HG02970 (cell line): ENCODE measurements at regions not wholly inside any gene's neighbourhood (a gene's known extent, or its start where the extent isn't known, plus 50 kb on each side); places are given as distances from the start of the nearest gene placed in this dataset.
"Not testable (repeated sequence)": the region's sequence is repeated elsewhere in the genome, so short reads cannot be mapped to it uniquely, and the experiment has no call there.

Experiments
- ATAC-seq: cut with Tn5 transposase; IDR thresholded peaks from one replicate; pipeline ENCODE4 v1.9.1; 2021; ENCODE audit warnings: mild to moderate bottlenecking, moderate library complexity, moderate number of reproducible peaks; ENCODE audit not compliant: unreplicated experiment, low FRiP score

DNA sequence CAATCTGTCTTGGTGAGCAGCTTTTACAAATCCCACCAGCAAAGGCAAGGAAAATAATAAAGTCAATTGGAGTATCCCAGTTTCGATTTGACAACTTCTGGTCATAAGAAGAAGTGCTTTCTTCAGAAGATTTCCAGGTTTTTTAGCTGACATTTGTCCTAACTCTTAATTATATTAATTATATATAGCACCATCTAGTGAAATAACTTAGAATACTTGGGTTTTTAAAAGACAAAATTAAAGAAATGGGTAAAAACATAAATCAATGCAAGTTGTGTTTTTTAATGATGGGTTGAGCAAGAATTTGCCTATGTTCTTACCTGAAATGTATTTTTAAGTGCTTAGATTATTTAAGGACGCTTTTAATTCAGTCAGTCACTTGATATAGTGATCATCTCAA lies 421.8 kb downstream of the ACTL7B start:
- ATAC-seq, result no peak

DNA sequence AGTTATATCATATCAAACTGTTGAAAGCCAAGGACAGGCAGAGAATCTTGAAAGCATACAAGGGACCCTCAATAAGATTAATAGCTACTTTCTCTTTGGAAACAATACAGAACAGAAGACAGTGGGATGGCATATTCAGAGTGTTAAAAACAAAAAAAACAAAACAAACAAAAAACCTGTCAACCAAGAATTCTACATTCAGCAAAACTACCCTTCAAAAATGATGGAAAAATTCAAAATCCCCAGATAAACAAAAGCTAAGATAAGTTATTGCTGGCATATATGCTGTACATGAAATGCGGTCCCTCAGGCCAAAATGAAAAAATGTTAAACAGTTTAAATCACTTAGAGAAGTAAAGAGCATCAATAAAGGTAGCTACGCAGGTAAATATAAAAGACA lies 425.1 kb downstream of the ACTL7B start:
- no peak for ATAC-seq

- ATAC-seq, result no peak
These were observed 428.0 kb downstream of the ACTL7B start for GRCh38 chr9:108427751-108428150.

DNA sequence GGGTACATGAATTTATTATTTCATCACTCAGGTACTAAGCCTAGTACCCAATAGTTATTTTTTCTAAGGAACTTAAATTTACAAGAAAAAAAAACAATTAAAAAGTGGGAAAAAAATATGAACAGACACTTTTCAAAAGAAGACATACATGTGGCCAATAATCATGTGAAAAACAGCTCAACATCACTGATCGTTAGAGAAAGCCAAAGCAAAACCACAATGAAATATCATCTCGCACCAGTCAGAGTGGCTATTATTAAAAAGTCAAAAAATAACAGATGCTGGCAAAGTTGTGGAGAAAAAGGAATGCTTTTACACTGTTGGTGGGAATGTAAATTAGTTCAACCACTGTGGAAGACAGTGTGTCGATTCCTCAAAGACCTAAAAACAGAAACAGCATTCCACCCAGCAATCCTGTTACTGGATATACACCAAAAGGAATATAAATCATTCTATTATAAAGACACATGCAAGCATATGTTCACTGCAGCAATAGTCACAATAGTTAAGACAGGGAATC lies 429.3 kb downstream of the ACTL7B start:
- ATAC-seq, result not testable (repeated sequence)

- no peak for ATAC-seq
These were observed 432.4 kb downstream of the ACTL7B start for GRCh38 chr9:108423433-108423832.

- ATAC-seq, result no peak
These were observed 436.4 kb downstream of the ACTL7B start for GRCh38 chr9:108419379-108419778.

DNA sequence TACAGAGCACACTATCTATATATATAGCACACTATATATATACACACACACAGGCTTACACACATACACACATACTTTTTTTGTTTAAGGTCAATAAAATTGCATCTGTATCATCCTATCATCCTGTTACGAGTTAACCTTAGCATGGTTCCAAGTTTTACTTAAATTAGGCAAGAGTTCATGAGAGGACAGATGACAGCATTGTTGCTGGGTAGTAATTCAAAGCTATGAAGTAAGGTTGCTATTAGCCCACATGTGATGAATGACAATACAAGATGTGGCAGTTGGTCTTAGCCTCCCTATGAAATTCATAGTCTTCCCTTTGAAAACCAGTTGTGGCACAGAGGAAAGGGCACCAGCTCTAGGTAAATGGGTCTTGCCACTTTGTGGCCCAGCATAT lies 438.1 kb downstream of the ACTL7B start:
- ATAC-seq, result no peak

- ATAC-seq, result no peak
These were observed 438.5 kb downstream of the ACTL7B start for GRCh38 chr9:108417312-108417711.

GRCh38 chr9:108416324-108416723 lies 439.5 kb downstream of the ACTL7B start:
- no peak for ATAC-seq

DNA sequence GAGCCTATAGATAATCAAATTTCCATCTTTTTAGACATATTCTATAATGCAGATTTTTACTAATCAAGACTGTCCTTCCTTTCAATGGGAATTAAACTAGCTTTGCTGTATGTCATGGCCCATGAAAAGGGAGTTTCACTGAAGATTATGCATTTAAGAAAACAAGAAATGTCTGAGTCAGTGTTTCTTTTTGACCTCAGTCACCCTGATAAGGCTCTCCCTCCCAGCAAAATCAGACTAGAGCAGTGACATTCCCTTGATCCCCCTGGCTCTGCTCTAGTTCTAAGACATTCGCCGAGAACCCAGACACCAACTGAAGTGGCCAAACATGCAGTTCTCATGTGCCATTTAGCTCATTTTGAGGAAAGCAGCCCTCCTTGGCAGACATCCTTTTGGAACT lies 442.0 kb downstream of the ACTL7B start:
- no peak for ATAC-seq

GRCh38 chr9:108412755-108413154 lies 443.0 kb downstream of the ACTL7B start:
- no peak for ATAC-seq

GRCh38 chr9:108411632-108412031 lies 444.2 kb downstream of the ACTL7B start:
- ATAC-seq, result no peak

- no peak for ATAC-seq
These were observed 445.6 kb downstream of the ACTL7B start for GRCh38 chr9:108410161-108410560.

DNA sequence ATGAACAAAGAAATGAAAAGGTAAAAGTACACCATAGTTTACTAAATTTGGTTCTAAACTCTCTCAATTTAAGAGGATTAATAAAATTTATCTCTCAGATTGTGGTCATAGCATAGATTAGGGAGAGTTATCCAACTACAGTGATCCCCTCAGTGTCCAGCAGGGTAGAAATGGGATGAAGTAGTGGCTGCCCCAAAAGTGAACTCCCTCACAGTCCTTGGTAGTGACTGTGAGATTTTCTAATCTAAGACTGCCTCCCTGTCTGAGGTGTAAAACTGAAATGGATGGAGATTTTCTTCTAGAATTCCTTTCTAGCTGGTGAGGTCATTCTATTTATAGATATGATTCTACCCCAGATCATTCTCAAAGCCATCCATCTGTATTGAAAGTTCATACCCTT lies 455.5 kb downstream of the ACTL7B start:
- no peak for ATAC-seq

DNA sequence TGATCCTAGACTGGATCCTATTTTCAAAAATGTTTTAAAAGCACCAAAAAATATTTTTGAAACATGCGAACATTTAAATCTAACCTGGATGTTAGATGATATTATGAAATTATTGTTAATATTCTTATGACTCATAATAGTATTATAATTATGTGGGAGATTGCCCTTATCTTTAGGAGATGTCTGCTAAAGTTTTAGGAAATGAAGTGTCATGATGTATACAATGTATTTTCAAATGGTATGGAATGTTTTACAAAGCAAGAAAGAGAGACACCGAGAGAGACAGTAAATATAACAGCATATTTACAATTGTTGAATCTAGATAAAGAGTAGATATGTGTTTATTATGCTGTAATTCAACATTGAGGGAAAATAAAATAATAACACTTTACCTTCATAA lies 455.9 kb downstream of the ACTL7B start:
- ATAC-seq, result no peak

DNA sequence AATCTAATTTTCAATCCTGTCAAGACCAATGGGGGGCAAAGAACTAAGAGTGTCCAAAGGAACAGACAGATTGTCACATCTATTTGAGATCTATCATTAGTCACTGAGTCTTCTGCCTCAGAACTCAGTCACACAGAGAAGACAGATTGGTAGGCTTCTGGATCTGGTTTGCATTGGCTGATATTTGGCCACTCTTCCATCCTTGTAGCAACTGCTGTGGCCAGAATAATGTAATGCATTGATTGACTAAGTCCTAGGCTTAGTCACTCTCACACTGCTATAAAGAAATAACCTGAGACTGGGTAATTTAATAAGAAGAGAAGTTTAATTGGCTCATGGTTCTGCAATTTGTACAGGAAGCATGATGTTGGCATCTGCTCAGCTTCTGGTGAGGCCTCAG lies 458.5 kb downstream of the ACTL7B start:
- ATAC-seq, result no peak

GRCh38 chr9:108396611-108397010 lies 459.2 kb downstream of the ACTL7B start:
- no peak for ATAC-seq

DNA sequence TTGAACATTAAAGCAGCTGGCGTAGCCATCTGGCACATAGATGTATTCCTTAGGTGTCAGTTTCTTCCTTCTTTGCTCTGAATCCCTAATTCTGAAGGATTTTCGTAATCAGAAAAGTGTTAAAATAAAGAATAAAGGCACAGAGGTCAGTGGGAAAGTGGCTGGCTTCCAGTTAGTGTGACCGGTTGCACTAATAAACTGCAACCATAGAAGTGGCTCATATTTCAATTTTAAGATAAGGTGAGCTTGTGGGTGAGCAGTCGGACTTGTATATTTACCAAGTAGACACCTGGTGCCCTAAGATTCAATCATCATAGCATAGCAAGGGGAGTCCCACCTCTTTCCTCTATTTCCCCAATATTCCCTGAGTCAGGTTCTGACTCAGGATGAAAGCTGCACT lies 459.6 kb downstream of the ACTL7B start:
- ATAC-seq, result no peak

DNA sequence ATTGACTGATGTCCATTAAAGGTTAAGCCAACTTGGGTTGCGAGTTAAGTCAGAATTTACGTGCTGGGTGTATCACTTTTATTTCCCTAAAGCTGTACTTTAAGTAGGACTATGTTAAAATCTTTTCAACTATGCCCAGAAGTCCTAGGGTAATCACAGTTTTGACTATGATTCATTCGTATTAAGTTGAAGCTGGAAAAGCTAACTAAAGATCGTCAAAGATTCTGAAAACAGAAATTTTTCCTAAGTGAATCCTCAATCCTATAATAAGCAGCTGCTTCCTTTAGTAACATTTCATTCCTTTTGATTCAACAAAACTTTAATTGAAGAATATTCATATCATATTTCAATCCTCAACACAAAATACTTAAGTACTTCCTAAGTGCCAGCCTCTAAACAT lies 460.4 kb downstream of the ACTL7B start:
- ATAC-seq, result no peak

GRCh38 chr9:108394726-108395125 lies 461.1 kb downstream of the ACTL7B start:
- ATAC-seq, result no peak

- not testable (repeated sequence) for ATAC-seq
These were observed 462.2 kb downstream of the ACTL7B start for GRCh38 chr9:108393481-108394001.

DNA sequence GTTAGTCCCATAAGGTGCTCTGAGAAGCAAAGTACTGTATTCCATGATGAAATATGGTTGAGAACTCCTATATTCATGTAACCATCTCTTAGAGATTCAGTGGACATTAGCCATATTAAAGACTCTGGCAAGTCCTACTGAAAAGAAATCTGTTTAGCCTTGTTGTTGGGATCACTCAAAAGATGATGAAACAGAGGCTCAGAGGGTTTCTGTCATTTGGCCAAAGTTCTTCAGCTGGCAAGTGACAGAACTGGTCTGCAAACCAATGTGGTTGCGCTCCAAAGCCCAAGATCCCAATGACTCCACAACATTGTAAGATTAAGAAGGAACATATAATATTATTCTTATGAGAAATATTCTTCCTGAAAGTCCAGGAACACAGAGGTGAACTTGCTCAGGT lies 462.9 kb downstream of the ACTL7B start:
- ATAC-seq, result no peak

GRCh38 chr9:108389056-108389455 lies 466.7 kb downstream of the ACTL7B start:
- no peak for ATAC-seq
